NCI-H2196 treated with DMSO at 0.1 percent for 48 hours (cell line): ENCODE measurements at regions not wholly inside any gene's neighbourhood (a gene's known extent, or its start where the extent isn't known, plus 50 kb on each side); places are given as distances from the start of the nearest gene placed in this dataset.
"Not testable (repeated sequence)": the region's sequence is repeated elsewhere in the genome, so short reads cannot be mapped to it uniquely, and the experiment has no call there.

Source experiments
- DNase-seq: peaks from one replicate; lab custom pipeline; 2025; ENCODE audit not compliant: unreplicated experiment; lab: John Stamatoyannopoulos, UW

GRCh38 chr2:167753142-167753541 lies 494.3 kb downstream of the STK39 start:
- DNase-seq: no peak

DNA sequence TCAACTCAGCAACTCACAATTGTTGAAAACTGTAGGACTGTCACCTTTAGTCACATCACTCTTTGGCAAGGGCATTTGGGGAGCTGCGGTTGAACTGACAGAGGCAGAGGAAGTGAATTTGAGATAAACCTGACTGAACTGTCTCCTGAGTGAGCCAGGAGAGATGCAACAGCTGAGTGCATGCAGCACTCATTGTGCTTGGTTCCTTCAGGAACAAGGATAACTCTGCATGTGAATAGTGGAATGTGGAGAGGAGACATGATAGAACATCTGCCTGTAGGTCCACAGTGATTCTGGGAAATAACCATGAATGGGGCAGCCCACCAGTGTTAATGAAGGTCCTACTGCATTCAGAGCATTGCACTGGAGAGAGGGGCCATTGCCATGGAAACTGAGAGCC lies 494.7 kb downstream of the STK39 start:
- no peak for DNase-seq

GRCh38 chr2:167750675-167751074 lies 496.7 kb downstream of the STK39 start:
- no peak for DNase-seq

DNA sequence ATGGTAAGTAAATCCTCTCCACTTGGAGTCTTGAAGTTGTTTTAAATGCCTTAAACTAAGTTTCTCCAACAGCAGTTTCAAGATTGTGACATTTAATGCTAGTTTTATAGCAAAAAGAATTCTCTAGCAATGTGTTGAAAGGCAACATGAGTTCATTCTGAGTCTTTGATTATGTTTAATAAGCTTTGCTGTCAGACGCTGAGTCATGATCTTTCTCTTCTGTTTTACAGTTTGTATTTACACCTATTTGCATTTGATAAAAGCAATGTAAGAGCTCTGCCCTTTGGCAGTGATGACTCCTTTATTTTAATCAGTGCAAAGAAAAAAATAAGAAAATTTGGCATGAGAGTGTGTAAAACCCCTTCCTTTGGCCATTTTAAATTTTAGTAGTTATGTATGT lies 497.7 kb downstream of the STK39 start:
- DNase-seq: no peak

DNA sequence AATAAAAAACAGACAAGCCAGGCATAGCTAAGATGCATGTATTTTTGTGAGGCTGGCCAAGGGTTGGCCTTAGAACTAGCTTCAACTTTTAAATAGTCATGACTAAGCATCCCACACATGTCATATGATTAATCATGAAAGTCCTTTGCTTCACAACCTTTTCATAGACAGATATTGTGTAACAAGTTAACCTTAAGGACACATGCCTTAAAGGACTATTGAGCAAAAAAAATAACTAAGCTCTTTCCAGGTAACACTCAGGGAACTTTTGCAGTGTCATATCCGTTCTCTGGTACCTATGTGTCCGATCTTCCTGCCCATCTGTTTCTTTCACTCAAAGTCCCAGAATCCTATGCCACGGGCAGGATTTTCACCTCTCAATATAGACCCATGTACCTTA lies 498.4 kb downstream of the STK39 start:
- DNase-seq: no peak

DNA sequence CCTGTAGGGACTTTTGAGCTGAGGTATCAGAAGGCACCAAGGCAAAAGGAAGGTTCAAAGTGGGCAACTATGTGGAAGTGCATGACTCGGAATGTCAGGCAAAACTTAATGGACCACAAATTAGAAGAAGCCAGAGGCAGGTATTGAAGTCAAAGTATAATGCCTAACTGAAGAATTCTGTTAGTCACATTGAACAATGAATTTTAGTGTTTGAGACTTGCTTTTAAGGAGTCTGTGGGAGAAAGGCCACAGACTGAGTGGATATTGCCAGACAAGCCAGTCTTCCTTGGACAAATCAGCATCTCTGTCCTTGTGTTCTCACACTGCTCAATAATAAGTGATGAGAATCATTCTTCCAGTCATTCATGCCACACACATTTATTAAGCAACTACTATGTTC lies 498.9 kb downstream of the STK39 start:
- no peak for DNase-seq

GRCh38 chr2:167745667-167746066 lies 501.7 kb downstream of the STK39 start:
- DNase-seq: no peak

GRCh38 chr2:167739921-167740320 lies 507.5 kb downstream of the STK39 start:
- DNase-seq: not testable (repeated sequence)

- no peak for DNase-seq
These were observed 513.6 kb downstream of the STK39 start for GRCh38 chr2:167733747-167734146.

DNA sequence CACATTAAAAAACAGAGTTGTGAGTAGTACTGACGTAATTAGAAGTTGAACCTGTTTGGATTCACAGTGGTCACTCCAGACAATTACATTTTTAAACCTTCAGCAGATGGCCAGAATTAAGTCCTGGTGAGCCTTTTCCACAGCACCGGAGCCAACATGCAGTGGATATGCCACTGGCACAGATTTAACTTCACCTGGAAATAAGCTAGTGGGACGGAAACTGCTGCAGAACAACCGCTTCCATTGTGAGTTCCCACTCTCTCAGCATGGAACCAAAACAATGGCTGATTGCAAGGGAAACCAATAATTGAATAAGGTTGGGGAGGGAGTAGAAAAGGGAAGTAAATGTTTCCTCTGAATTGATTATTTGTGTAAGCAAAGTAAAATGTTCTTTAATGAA lies 515.1 kb downstream of the STK39 start:
- DNase-seq: no peak

GRCh38 chr2:167729911-167730310 lies 517.5 kb downstream of the STK39 start:
- DNase-seq: no peak

GRCh38 chr2:167726788-167727187 lies 520.6 kb downstream of the STK39 start:
- DNase-seq: no peak

DNA sequence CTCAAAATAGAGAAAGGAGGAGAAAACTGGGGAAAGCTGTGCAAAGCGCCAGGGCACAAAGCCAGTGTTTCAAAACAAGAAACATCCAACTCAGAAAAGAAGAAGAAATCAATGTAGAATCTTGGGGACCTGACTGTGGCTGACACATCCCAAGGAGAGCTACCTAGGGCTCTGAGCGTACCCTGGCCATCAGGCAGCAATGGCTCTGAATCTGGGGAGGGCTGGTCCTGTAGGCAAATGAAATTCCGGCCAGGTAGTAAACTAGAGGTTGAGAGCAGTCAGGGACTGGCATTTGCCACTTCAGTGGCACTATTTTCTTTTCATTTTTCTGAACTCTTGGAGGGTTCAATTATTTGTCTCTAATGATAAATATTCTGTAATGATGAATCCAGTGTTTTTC lies 525.8 kb downstream of the STK39 start:
- DNase-seq: no peak

DNA sequence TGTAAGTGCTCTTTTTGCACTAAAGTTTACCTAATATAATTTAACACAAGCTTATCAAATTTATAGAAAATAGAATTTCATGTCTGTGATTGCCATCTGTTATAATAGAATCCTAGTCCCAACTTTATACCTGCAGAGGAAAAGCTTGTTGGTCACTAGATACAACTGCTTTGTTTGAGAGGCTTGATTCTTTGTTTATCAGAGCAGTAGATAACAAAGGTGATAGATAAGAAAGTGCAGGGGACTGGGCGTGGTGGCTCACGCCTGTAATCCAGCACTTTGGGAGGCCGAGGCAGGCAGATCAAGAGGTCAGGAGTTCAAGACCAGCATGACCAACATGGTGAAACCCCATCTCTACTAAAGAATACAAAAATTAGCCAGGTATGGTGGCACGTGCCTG lies 528.0 kb downstream of the STK39 start:
- no peak for DNase-seq

- DNase-seq: no peak
These were observed 528.8 kb downstream of the STK39 start for GRCh38 chr2:167718560-167718959.

DNA sequence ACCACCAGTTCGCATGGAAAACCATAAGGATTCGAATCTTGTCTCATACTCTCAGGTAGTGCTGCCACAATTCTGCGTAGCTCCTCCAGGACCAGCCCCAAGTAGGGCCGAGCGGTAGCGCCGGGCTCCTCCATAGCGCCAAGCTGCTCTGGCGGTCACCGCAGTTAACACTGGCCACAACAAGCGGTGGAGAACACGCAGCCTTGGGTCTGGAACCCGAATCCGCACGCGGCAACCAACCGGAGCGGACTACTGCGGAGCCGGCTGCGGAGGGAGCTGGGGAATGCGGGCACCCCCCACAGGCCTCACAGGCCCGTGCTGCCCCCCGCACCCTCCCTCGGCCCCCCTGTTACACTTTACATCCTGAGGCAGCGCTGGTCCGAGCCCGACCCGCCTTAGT lies 531.5 kb downstream of the STK39 start:
- no peak for DNase-seq

DNA sequence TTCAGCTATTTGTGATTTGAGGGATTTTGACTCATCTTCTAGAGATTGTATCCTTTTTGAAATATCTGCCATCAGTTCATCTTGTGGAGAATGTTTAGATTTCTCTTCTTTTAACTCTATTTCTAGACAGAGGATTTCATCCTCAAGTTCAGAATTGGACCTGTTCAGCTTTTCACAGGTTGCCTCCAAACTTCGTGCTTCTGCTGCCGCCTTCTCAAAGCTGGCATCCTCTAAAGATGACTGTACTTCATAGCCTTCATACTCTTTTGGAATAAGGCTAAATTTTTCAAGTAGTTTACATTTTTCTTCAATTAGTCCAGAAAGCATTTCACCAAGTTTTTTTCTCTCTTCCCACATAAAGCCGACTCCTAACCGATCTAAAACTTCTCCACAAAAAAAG lies 531.9 kb downstream of the STK39 start:
- DNase-seq: not testable (repeated sequence)

DNA sequence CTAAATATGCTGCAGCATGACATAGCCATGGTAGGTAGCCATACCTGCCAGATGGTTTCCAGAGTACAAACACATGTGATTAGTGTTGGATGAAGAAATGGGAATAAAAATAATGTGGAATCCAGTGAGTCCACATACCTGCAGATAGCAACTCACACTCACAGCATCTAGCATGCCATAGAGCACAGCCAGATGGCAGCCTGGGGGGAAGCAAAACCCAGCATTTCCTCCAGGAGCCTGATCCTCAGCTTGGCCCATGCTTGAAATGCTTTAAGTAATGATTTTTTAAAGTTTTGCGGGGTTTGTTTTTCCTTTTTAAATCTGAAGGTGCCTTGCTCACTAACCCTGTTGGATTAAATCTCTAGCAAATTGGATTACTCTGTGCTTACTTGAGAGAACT lies 535.1 kb downstream of the STK39 start:
- no peak for DNase-seq

DNA sequence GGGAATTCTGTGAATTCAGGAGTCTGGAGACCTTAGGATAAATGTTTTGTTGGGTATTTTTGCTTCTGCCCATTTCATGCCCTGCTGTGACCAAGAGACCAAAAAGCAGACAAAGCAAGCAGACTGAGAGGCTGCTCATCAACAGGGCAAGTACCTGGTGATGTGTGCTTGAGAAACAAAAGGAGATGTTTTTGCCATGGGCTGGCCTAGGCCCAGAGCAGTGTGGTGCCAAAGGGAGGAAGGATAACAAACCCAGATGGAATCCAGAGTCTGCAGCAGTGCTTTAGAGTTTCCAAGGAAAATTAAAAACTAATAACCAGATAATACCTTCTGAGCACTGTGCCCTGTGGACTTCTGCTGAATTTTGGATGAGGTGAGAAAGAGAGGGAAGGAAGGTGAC lies 538.4 kb downstream of the STK39 start:
- DNase-seq: no peak

GRCh38 chr2:167706800-167707199 lies 540.6 kb downstream of the STK39 start:
- DNase-seq: no peak

GRCh38 chr2:167703441-167703840 lies 544.0 kb downstream of the STK39 start:
- DNase-seq: no peak

GRCh38 chr2:167702227-167702626 lies 545.2 kb downstream of the STK39 start:
- DNase-seq: no peak

DNA sequence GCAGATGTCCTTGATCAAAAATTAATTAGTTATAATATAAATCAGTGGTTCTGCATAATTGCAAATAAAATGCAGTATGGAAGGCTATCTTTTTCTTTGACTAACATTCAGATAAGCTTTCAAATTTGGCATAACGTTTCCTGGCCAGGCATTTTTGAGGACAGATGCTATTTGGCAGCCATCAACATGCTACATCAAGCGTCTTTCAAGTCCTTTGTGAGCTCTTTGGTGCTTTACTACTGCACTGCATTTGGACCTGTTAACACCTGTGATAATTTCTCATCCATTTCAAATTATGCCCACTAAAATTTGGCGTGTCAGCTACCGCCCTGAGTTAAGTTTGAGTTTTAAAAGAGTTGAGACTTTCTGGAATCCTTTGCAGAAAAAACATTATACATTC lies 545.7 kb downstream of the STK39 start:
- DNase-seq: no peak

- no peak for DNase-seq
These were observed 549.4 kb downstream of the STK39 start for GRCh38 chr2:167697948-167698347.
